ENCODE measurements at regions not wholly inside any gene's neighbourhood (a gene's known extent, or its start where the extent isn't known, plus 50 kb on each side); places are given as distances from the start of the nearest gene placed in this dataset.

- TF ChIP-seq USF2 (IDR thresholded peaks at IDR 0.05; ENCODE audit: low read length) (no peak), SUZ12 (IDR thresholded peaks at IDR 0.05; ENCODE audit: low read length) (no peak), TBP (IDR thresholded peaks at IDR 0.05; ENCODE audit: low read depth, low read length) (no peak)
These were observed 335.6 kb upstream of the MTNR1B start (continued) for GRCh38 chr11:92633820-92634219.
